GM19395 (cell line): ENCODE measurements at regions not wholly inside any gene's neighbourhood (a gene's known extent, or its start where the extent isn't known, plus 50 kb on each side); places are given as distances from the start of the nearest gene placed in this dataset.
A peak's percentile ranks its signal among the peaks of the same experiment; 100 is the strongest.
"Not testable (repeated sequence)": the region's sequence is repeated elsewhere in the genome, so short reads cannot be mapped to it uniquely, and the experiment has no call there.

Experiments
- ATAC-seq: cut with Tn5 transposase; IDR thresholded peaks from one replicate; pipeline ENCODE4 v1.9.1; 2021; ENCODE audit warnings: mild to moderate bottlenecking, moderate library complexity; ENCODE audit not compliant: unreplicated experiment

GRCh38 chr12:68477906-68478305 lies 132.8 kb upstream of the RAP1B start:
- no peak for ATAC-seq

- ATAC-seq: no peak
These were observed 132.0 kb upstream of the RAP1B start for GRCh38 chr12:68478516-68479260.

- no peak for ATAC-seq
These were observed 131.3 kb upstream of the RAP1B start for GRCh38 chr12:68479261-68479895.

- ATAC-seq: no peak
These were observed 130.8 kb upstream of the RAP1B start for GRCh38 chr12:68479896-68480291.

GRCh38 chr12:68480526-68480925 lies 130.2 kb upstream of the RAP1B start:
- ATAC-seq: no peak

GRCh38 chr12:68481181-68481941 lies 129.3 kb upstream of the RAP1B start:
- peak; percentile 69 for ATAC-seq

GRCh38 chr12:68482014-68482413 lies 128.7 kb upstream of the RAP1B start:
- ATAC-seq: no peak

GRCh38 chr12:68482660-68483059 lies 128.0 kb upstream of the RAP1B start:
- ATAC-seq: peak; percentile 68

GRCh38 chr12:68483592-68484383 lies 126.9 kb upstream of the RAP1B start:
- ATAC-seq: no peak

GRCh38 chr12:68484578-68484977 lies 126.1 kb upstream of the RAP1B start:
- not testable (repeated sequence) for ATAC-seq

GRCh38 chr12:68486449-68486848 lies 124.2 kb upstream of the RAP1B start:
- not testable (repeated sequence) for ATAC-seq

GRCh38 chr12:68487721-68488309 lies 122.9 kb upstream of the RAP1B start:
- no peak for ATAC-seq

GRCh38 chr12:68489273-68489672 lies 121.4 kb upstream of the RAP1B start:
- no peak for ATAC-seq

GRCh38 chr12:68490476-68490875 lies 120.2 kb upstream of the RAP1B start:
- no peak for ATAC-seq

- ATAC-seq: no peak
These were observed 119.3 kb upstream of the RAP1B start for GRCh38 chr12:68491204-68491960.

- no peak for ATAC-seq
These were observed 115.2 kb upstream of the RAP1B start for GRCh38 chr12:68495336-68496070.

GRCh38 chr12:68497107-68497506 lies 113.6 kb upstream of the RAP1B start:
- ATAC-seq: peak; percentile 60

- ATAC-seq: no peak
These were observed 113.0 kb upstream of the RAP1B start for GRCh38 chr12:68497702-68498101.

GRCh38 chr12:68498736-68499135 lies 112.0 kb upstream of the RAP1B start:
- ATAC-seq: no peak
